Loucy (cell line): ENCODE measurements at regions not wholly inside any gene's neighbourhood (a gene's known extent, or its start where the extent isn't known, plus 50 kb on each side); places are given as distances from the start of the nearest gene placed in this dataset.

ENCODE experiments used
- H2AFZ ChIP-seq: fragments of 200-600 bp; sonication (generic); 2 replicates; pipeline ENCODE4 v1.6.0; 2016; ENCODE audit warnings: antibody characterized with exemption, mild to moderate bottlenecking, low read length, moderate library complexity
- H3F3A ChIP-seq: fragments of 200-600 bp; 2 replicates; pipeline ENCODE4 v1.6.0; 2016; ENCODE audit warnings: antibody characterized with exemption, low read depth, mild to moderate bottlenecking
- H3K27me3 ChIP-seq: fragments of 200-600 bp; sonication (generic); 2 replicates; pipeline ENCODE4 v1.6.1; 2014; ENCODE audit warnings: low read length, mild to moderate bottlenecking; ENCODE audit not compliant: insufficient read depth, poor library complexity, severe bottlenecking
- H3K36me3 ChIP-seq: fragments of 200-600 bp; sonication (generic); 2 replicates; pipeline ENCODE4 v1.6.1; 2016; ENCODE audit warnings: low read length; ENCODE audit not compliant: insufficient read depth
- H3K4me1 ChIP-seq: fragments of 200-600 bp; sonication (generic); 2 replicates; pipeline ENCODE4 v1.5.1; 2014; ENCODE audit warnings: low read length, mild to moderate bottlenecking; ENCODE audit not compliant: insufficient read depth, poor library complexity, severe bottlenecking
- H3K4me2 ChIP-seq: fragments of 200-600 bp; sonication (generic); 2 replicates; pipeline ENCODE4 v1.6.0; 2014; ENCODE audit warnings: antibody characterized with exemption, low read length, low read depth, mild to moderate bottlenecking; ENCODE audit not compliant: poor library complexity, severe bottlenecking
- H3K4me3 ChIP-seq: fragments of 200-600 bp; sonication (generic); 2 replicates; pipeline ENCODE4 v1.5.1; 2014; ENCODE audit warnings: low read length, mild to moderate bottlenecking, mixed read lengths; ENCODE audit not compliant: poor library complexity, severe bottlenecking
- H3K79me2 ChIP-seq: fragments of 200-600 bp; sonication (generic); 2 replicates; pipeline ENCODE4 v1.6.1; 2014; ENCODE audit warnings: low read length; ENCODE audit not compliant: insufficient read depth
- H3K9ac ChIP-seq: fragments of 200-600 bp; sonication (generic); 2 replicates; pipeline ENCODE4 v1.6.0; 2014; ENCODE audit warnings: mild to moderate bottlenecking, low read depth, low read length, moderate library complexity; ENCODE audit not compliant: poor library complexity, severe bottlenecking
- H3K9me2 ChIP-seq: fragments of 200-600 bp; sonication (generic); replicated peaks from 2 replicates; pipeline ENCODE4 v1.6.1; 2016; ENCODE audit warnings: low read depth, low read length, mixed read lengths
- H3K9me3 ChIP-seq: fragments of 200-600 bp; sonication (generic); 2 replicates; pipeline ENCODE4 v1.6.1; 2014; ENCODE audit warnings: mild to moderate bottlenecking, antibody characterized with exemption, low read length, low read depth; ENCODE audit not compliant: insufficient read depth
- H4K20me1 ChIP-seq: fragments of 200-600 bp; sonication (generic); 2 replicates; pipeline ENCODE4 v1.6.0; 2014; ENCODE audit warnings: antibody characterized with exemption, low read length, mild to moderate bottlenecking; ENCODE audit not compliant: insufficient read depth, poor library complexity, severe bottlenecking
- CTCF ChIP-seq: fragments of 200-600 bp; sonication (generic); conservative IDR thresholded peaks from 2 replicates; pipeline ENCODE4 v1.5.1; 2014; ENCODE audit warnings: mild to moderate bottlenecking, antibody characterized with exemption, low read length
- EZH2phosphoT487 ChIP-seq: fragments of 200-600 bp; IDR thresholded peaks from 2 replicates; pipeline ENCODE4 v1.6.1; 2018; ENCODE audit warnings: antibody characterized with exemption, mild to moderate bottlenecking, moderate library complexity, borderline replicate concordance

GRCh38 chr6:113339209-113339608 is 517.9 kb upstream of the MARCKS start:
- no peak for TF ChIP-seq EZH2phosphoT487
- no peak for TF ChIP-seq CTCF
- no peaks in the 10 kb centered on the region for H3K4me1 ChIP-seq
- no peaks in the 10 kb centered on the region for H3K27me3 ChIP-seq
- no peak overlapping the region for H2AFZ ChIP-seq
- no peaks in the 10 kb centered on the region for H3K79me2 ChIP-seq
- no peaks in the 10 kb centered on the region for H3K36me3 ChIP-seq
- no peaks in the 10 kb centered on the region for H3K9me3 ChIP-seq
- no peaks in the 10 kb centered on the region for H3K9me2 ChIP-seq
- H3F3A ChIP-seq: no peaks in the 10 kb centered on the region
- H3K4me3 ChIP-seq: no peak overlapping the region
- H3K4me2 ChIP-seq: no peak overlapping the region
- H4K20me1 ChIP-seq: no peaks in the 10 kb centered on the region
- no peak overlapping the region for H3K9ac ChIP-seq

DNA sequence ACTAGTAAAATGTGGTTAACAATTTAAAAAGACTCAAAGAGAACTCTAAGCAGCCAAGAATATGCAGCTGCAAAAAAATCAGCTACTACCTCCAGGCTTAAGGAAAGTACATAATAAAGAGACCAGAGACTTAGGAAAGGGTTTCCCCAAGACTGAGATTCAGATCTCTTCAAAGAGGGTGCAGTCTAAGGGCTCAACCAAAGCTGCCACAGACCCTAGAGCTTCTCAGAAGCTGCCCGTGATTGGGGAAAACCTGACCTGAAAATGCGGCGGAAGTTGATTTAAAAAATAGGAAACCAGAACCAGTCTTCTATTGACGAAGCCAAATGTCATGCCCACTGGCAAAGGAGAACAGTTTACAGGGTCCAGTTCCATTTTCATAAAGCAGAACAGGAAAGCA is 516.8 kb upstream of the MARCKS start:
- no peak overlapping the region for H3K4me2 ChIP-seq
- no peaks in the 10 kb centered on the region for H3K27me3 ChIP-seq
- no peaks in the 10 kb centered on the region for H4K20me1 ChIP-seq
- no peaks in the 10 kb centered on the region for H3K79me2 ChIP-seq
- H3K36me3 ChIP-seq: no peaks in the 10 kb centered on the region
- H3F3A ChIP-seq: no peaks in the 10 kb centered on the region
- H3K9me3 ChIP-seq: no peaks in the 10 kb centered on the region
- H3K4me3 ChIP-seq: no peak overlapping the region
- H3K4me1 ChIP-seq: no peaks in the 10 kb centered on the region
- no peak for TF ChIP-seq CTCF
- no peak for TF ChIP-seq EZH2phosphoT487
- H3K9me2 ChIP-seq: no peaks in the 10 kb centered on the region
- no peak overlapping the region for H3K9ac ChIP-seq
- no peak overlapping the region for H2AFZ ChIP-seq

GRCh38 chr6:113343940-113344339 is 513.2 kb upstream of the MARCKS start:
- H3K4me3 ChIP-seq: no peak overlapping the region
- H3K27me3 ChIP-seq: no peaks in the 10 kb centered on the region
- no peaks in the 10 kb centered on the region for H3K9me3 ChIP-seq
- no peaks in the 10 kb centered on the region for H3K36me3 ChIP-seq
- no peak for TF ChIP-seq CTCF
- TF ChIP-seq EZH2phosphoT487: no peak
- H3K9ac ChIP-seq: no peak overlapping the region
- H4K20me1 ChIP-seq: no peaks in the 10 kb centered on the region
- H3K79me2 ChIP-seq: no peaks in the 10 kb centered on the region
- no peaks in the 10 kb centered on the region for H3K4me1 ChIP-seq
- no peaks in the 10 kb centered on the region for H3K9me2 ChIP-seq
- H3F3A ChIP-seq: no peaks in the 10 kb centered on the region
- no peak overlapping the region for H3K4me2 ChIP-seq
- no peak overlapping the region for H2AFZ ChIP-seq
